ENCODE measurements at regions not wholly inside any gene's neighbourhood (a gene's known extent, or its start where the extent isn't known, plus 50 kb on each side); places are given as distances from the start of the nearest gene placed in this dataset.

DNA sequence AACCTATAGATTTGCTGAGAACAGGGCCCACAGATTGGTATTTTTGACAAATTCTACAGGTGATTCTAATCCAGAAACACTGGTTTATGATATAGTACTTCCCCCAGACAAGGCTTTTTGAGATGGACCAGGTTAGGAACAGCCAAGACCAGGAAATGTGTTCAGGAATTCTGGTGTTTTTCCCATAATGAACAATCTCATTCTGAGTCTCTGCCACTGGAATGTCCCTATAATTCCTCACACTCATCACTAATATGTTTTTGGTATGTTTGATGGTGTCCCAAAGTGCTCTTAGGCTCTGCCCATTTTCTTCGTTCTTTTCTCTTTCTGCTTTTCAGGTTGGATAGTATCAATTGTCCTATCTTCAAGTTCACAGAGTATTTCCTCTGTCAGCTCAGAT is 107.2 kb upstream of the IGFBP3 start:
- peaks cover 16% of the 10 kb centered on the region for H3K4me1 Mint-ChIP-seq
- H3K9me3 Mint-ChIP-seq, result peaks cover 9% of the 10 kb centered on the region
- TF ChIP-seq, protein P1, sequence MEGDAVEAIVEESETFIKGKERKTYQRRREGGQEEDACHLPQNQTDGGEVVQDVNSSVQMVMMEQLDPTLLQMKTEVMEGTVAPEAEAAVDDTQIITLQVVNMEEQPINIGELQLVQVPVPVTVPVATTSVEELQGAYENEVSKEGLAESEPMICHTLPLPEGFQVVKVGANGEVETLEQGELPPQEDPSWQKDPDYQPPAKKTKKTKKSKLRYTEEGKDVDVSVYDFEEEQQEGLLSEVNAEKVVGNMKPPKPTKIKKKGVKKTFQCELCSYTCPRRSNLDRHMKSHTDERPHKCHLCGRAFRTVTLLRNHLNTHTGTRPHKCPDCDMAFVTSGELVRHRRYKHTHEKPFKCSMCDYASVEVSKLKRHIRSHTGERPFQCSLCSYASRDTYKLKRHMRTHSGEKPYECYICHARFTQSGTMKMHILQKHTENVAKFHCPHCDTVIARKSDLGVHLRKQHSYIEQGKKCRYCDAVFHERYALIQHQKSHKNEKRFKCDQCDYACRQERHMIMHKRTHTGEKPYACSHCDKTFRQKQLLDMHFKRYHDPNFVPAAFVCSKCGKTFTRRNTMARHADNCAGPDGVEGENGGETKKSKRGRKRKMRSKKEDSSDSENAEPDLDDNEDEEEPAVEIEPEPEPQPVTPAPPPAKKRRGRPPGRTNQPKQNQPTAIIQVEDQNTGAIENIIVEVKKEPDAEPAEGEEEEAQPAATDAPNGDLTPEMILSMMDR (IDR thresholded peaks at IDR 0.05; ENCODE audit: unreplicated experiment in 3 of 3), result no peak
- no peak overlapping the region for H3K4me3 Mint-ChIP-seq
- no peaks in the 10 kb centered on the region for H3K36me3 Mint-ChIP-seq (ENCODE audit: low read depth)
- H3K27ac Mint-ChIP-seq, result no peak overlapping the region
- H3K27me3 Mint-ChIP-seq (ENCODE audit: low read depth), result no peaks in the 10 kb centered on the region

- TF ChIP-seq, protein P1 (IDR thresholded peaks at IDR 0.05; ENCODE audit: unreplicated experiment in 3 of 3), result no peak
- Mint-ChIP-seq H3K36me3 (ENCODE audit: low read depth) (no peaks in the 10 kb centered on the region), H3K4me3 (no peak overlapping the region), H3K27ac (no peak overlapping the region), H3K4me1 (peaks cover 16% of the 10 kb centered on the region), H3K27me3 (ENCODE audit: low read depth) (no peaks in the 10 kb centered on the region), H3K9me3 (peaks cover 9% of the 10 kb centered on the region)
Measured at GRCh38 chr7:46026741-46027140, 105.7 kb upstream of the IGFBP3 start.

GRCh38 chr7:46024263-46024916 is 103.3 kb upstream of the IGFBP3 start:
- peak overlapping the region; percentile 9 to 77 (median 66) for H3K4me3 Mint-ChIP-seq
- H3K4me1 Mint-ChIP-seq, result peaks cover 16% of the 10 kb centered on the region
- H3K36me3 Mint-ChIP-seq (ENCODE audit: low read depth), result no peaks in the 10 kb centered on the region
- TF ChIP-seq, protein P1 (IDR thresholded peaks at IDR 0.05; ENCODE audit: unreplicated experiment in 3 of 3), result no peak
- H3K27ac Mint-ChIP-seq, result peak overlapping the region in 1 of 3 experiments; percentile 28
- H3K27me3 Mint-ChIP-seq (ENCODE audit: low read depth), result no peaks in the 10 kb centered on the region
- H3K9me3 Mint-ChIP-seq, result peaks cover 8% of the 10 kb centered on the region

- TF ChIP-seq, protein P1 (IDR thresholded peaks at IDR 0.05; ENCODE audit: unreplicated experiment in 3 of 3), result no peak
- H3K9me3 Mint-ChIP-seq, result peaks cover 12% of the 10 kb centered on the region
- H3K4me3 Mint-ChIP-seq, result peak overlapping the region in 2 of 3 experiments; percentile 33 to 44
- H3K27ac Mint-ChIP-seq, result no peak overlapping the region
- H3K36me3 Mint-ChIP-seq (ENCODE audit: low read depth), result no peaks in the 10 kb centered on the region
- no peaks in the 10 kb centered on the region for H3K27me3 Mint-ChIP-seq (ENCODE audit: low read depth)
- H3K4me1 Mint-ChIP-seq, result peaks cover 16% of the 10 kb centered on the region
Measured at GRCh38 chr7:46022397-46022796, 101.3 kb upstream of the IGFBP3 start.

GRCh38 chr7:46015107-46015868 is 94.2 kb upstream of the IGFBP3 start:
- Mint-ChIP-seq H3K4me3 (peak overlapping the region in 1 of 3 experiments; percentile 51), H3K36me3 (ENCODE audit: low read depth) (no peaks in the 10 kb centered on the region), H3K9me3 (peaks cover 15% of the 10 kb centered on the region), H3K27me3 (ENCODE audit: low read depth) (no peaks in the 10 kb centered on the region), H3K27ac (peak overlapping the region in 2 of 3 experiments; percentile 53 to 70), H3K4me1 (peaks cover 4% of the 10 kb centered on the region)
- TF ChIP-seq, protein P1 (IDR thresholded peaks at IDR 0.05; ENCODE audit: unreplicated experiment in 3 of 3), result no peak

Data from nephron (organoid).